Activated CD8-positive, alpha-beta T cell treated with anti-CD3 and anti-CD28 coated beads for 36 hours (primary cell): ENCODE measurements at regions not wholly inside any gene's neighbourhood (a gene's known extent, or its start where the extent isn't known, plus 50 kb on each side); places are given as distances from the start of the nearest gene placed in this dataset.

Experiments used
- ATAC-seq: fragments of 200-7000 bp; cut with Tn5 transposase; one replicate; pipeline ENCODE4 v1.10.0; 2021; ENCODE audit warnings: mild to moderate bottlenecking, moderate library complexity
- CTCF ChIA-PET: fragments of 350-600 bp; sonication (Branson Sonifier 250); formaldehyde crosslinking; loops from one replicate; lab custom pipeline; 2021; ENCODE audit warnings: antibody characterized with exemption; lab: Charles Lee
- POLR2A ChIA-PET: fragments of 350-600 bp; sonication (Branson Sonifier 250); formaldehyde crosslinking; loops from one replicate; lab custom pipeline; 2021; ENCODE audit warnings: antibody characterized with exemption; lab: Charles Lee
- DNase-seq: peaks from one replicate; pipeline ENCODE4 v3.0.0-alpha.2; 2020
- H3K27ac Mint-ChIP-seq: one replicate; pipeline ENCODE4 v1.8.0; 2021; ENCODE audit warnings: mild to moderate bottlenecking, mixed read lengths
- H3K27me3 Mint-ChIP-seq: one replicate; pipeline ENCODE4 v1.8.0; 2021; ENCODE audit warnings: mixed read lengths
- H3K36me3 Mint-ChIP-seq: one replicate; pipeline ENCODE4 v1.8.0; 2021; ENCODE audit warnings: low read depth, mixed read lengths
- H3K4me1 Mint-ChIP-seq: one replicate; pipeline ENCODE4 v1.8.0; 2021; ENCODE audit warnings: low read depth, mixed read lengths
- H3K4me3 Mint-ChIP-seq: one replicate; pipeline ENCODE4 v1.8.0; 2021; ENCODE audit warnings: mild to moderate bottlenecking, moderate library complexity, mixed read lengths
- H3K9me3 Mint-ChIP-seq: one replicate; pipeline ENCODE4 v1.8.0; 2021; ENCODE audit warnings: mixed read lengths
- CTCF ChIP-seq: fragments of 200-600 bp; IDR thresholded peaks from one replicate; pipeline ENCODE4 v1.8.0; 2022; ENCODE audit warnings: antibody characterized with exemption, mild to moderate bottlenecking
- intact Hi-C: fragments of 100-400 bp; cut with micrococcal nuclease; formaldehyde crosslinking; loops from one replicate; pipeline ENCODE4 v1.10.0; 2022

GRCh38 chr4:157502656-157503055 lies 282.1 kb downstream of the GRIA2 start:
- ChIA-PET CTCF (interaction anchor here (0.8 kb wide), 1 partner anchor 12 kb away, joined by 4 read pairs; no protein-coding TSS in a partner anchor), POLR2A (no interaction called here)
- Mint-ChIP-seq H3K27me3 (no peaks in the 10 kb centered on the region), H3K4me1 (no peaks in the 10 kb centered on the region), H3K4me3 (no peak overlapping the region), H3K9me3 (peaks cover 2% of the 10 kb centered on the region), H3K27ac (no peak overlapping the region), H3K36me3 (no peaks in the 10 kb centered on the region)
- intact Hi-C loops: no loop called here
- DNase-seq: no peak
- TF ChIP-seq CTCF: no peak
- ATAC-seq: no peak

GRCh38 chr4:157459785-157460184 lies 239.3 kb downstream of the GRIA2 start:
- intact Hi-C loops: no loop called here

GRCh38 chr4:157447195-157447594 lies 226.7 kb downstream of the GRIA2 start:
- H3K27ac Mint-ChIP-seq: no peak overlapping the region
- no peak overlapping the region for H3K4me3 Mint-ChIP-seq
- no peak for DNase-seq
- ChIA-PET POLR2A (no interaction called here), CTCF (no interaction called here)
- TF ChIP-seq CTCF: no peak
- H3K4me1 Mint-ChIP-seq: no peaks in the 10 kb centered on the region
- no peak for ATAC-seq
- intact Hi-C loops: no loop called here
- no peaks in the 10 kb centered on the region for H3K27me3 Mint-ChIP-seq
- H3K36me3 Mint-ChIP-seq: no peaks in the 10 kb centered on the region
- H3K9me3 Mint-ChIP-seq: no peaks in the 10 kb centered on the region

More at GRCh38 chr4:157459785-157460184, 239.3 kb downstream of the GRIA2 start:
- H3K4me1 Mint-ChIP-seq: no peaks in the 10 kb centered on the region
- CTCF ChIA-PET: no interaction called here
- no peak overlapping the region for H3K27ac Mint-ChIP-seq
- no peak for TF ChIP-seq CTCF
- H3K27me3 Mint-ChIP-seq: no peaks in the 10 kb centered on the region
- no peak for DNase-seq
- ATAC-seq: no peak
- no peak overlapping the region for H3K4me3 Mint-ChIP-seq
- H3K36me3 Mint-ChIP-seq: no peaks in the 10 kb centered on the region
- no peaks in the 10 kb centered on the region for H3K9me3 Mint-ChIP-seq
- POLR2A ChIA-PET: no interaction called here

- no peak overlapping the region for H3K4me3 Mint-ChIP-seq
- ChIA-PET POLR2A (no interaction called here), CTCF (no interaction called here)
- H3K27ac Mint-ChIP-seq: no peak overlapping the region
- H3K36me3 Mint-ChIP-seq: no peaks in the 10 kb centered on the region
- no peaks in the 10 kb centered on the region for H3K9me3 Mint-ChIP-seq
- no peaks in the 10 kb centered on the region for H3K27me3 Mint-ChIP-seq
- intact Hi-C loops: no loop called here
- no peak for TF ChIP-seq CTCF
- no peaks in the 10 kb centered on the region for H3K4me1 Mint-ChIP-seq
- ATAC-seq (no peak), DNase-seq (no peak)
Measured at GRCh38 chr4:157444014-157444413, 223.5 kb downstream of the GRIA2 start.

GRCh38 chr4:157443537-157443936 lies 223.0 kb downstream of the GRIA2 start:
- intact Hi-C loops: no loop called here
- no peaks in the 10 kb centered on the region for H3K36me3 Mint-ChIP-seq
- no peak for ATAC-seq
- no peak overlapping the region for H3K27ac Mint-ChIP-seq
- H3K27me3 Mint-ChIP-seq: no peaks in the 10 kb centered on the region
- CTCF ChIA-PET: no interaction called here
- no peaks in the 10 kb centered on the region for H3K4me1 Mint-ChIP-seq
- no peak for DNase-seq
- no peak for TF ChIP-seq CTCF
- no peak overlapping the region for H3K4me3 Mint-ChIP-seq
- POLR2A ChIA-PET: no interaction called here
- no peaks in the 10 kb centered on the region for H3K9me3 Mint-ChIP-seq
